Left lung (tissue), 4 donors: ENCODE measurements at regions not wholly inside any gene's neighbourhood (a gene's known extent, or its start where the extent isn't known, plus 50 kb on each side); places are given as distances from the start of the nearest gene placed in this dataset.
A peak's percentile ranks its signal among the peaks of the same experiment; 100 is the strongest.

Experiments used
- ATAC-seq: fragments of 200-7000 bp; cut with Tn5 transposase; one replicate; pipeline ENCODE4 v1.9.1; 2020; ENCODE audit warnings: moderate library complexity
- DNase-seq, 4 donors: peaks; one replicate each; pipeline ENCODE4 v3.0.0-alpha.2; 2013 to 2020
- H3K27ac ChIP-seq, 2 donors: fragments of 200-600 bp; sonication (generic) in 1 of 2; one replicate each; pipeline versions ENCODE4 v1.5.0 to v1.8.0; 2020 to 2021
- H3K27me3 ChIP-seq, 2 donors: fragments of 200-600 bp; sonication (generic) in 1 of 2; one replicate each; pipeline versions ENCODE4 v1.5.0 to v1.8.0; 2020 to 2021
- H3K36me3 ChIP-seq, 2 donors: fragments of 200-600 bp; sonication (generic) in 1 of 2; one replicate each; pipeline versions ENCODE4 v1.5.0 to v1.8.0; 2020 to 2021
- H3K4me1 ChIP-seq, 2 donors: fragments of 200-600 bp; one replicate each; pipeline ENCODE4 v1.8.0; 2021
- H3K4me3 ChIP-seq, 2 donors: fragments of 200-600 bp; sonication (generic) in 1 of 2; one replicate each; pipeline versions ENCODE4 v1.5.0 to v1.8.0; 2020 to 2021; ENCODE audit warnings: mild to moderate bottlenecking in 1 of 2
- H3K9me3 ChIP-seq, 2 donors: fragments of 200-600 bp; sonication (generic) in 1 of 2; one replicate each; pipeline versions ENCODE4 v1.5.0 to v1.8.0; 2020 to 2021
- CTCF ChIP-seq, 2 donors: fragments of 200-600 bp; sonication (generic) in 1 of 2; IDR thresholded peaks; one replicate each; pipeline versions ENCODE4 v1.5.0 to v1.8.0; 2021; ENCODE audit warnings: antibody characterized with exemption in 2 of 2
- intact Hi-C, 2 donors: fragments of 100-400 bp; cut with DNase I; formaldehyde crosslinking; loops; one replicate each; pipeline versions ENCODE4 v1.11.2 to v1.14.2; 2022
- donor health status: DM: no; HTN: yes; CAD: no.
- donor health status: DM: no; HTN: no; CAD: no.

DNA sequence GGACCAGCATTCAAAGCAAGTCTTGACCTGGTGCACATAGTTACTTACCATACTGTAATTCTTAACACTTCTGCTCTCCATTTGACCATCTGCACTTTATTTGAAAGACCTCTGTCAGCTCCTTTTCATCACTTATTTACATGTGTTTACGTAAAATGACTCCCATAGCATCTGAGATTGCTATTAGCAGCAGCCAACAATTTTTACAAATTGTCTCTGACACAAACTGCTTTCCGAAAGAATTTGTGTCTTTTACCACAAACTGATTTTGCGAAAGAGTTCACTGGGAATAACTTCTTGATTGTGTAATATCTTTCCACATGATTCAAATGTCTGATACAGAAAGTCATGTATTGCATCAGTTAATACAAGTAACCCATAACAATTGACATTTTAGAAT is 144.1 kb upstream of the PEX5L start:
- TF ChIP-seq CTCF (IDR thresholded peaks at IDR 0.05): no peak
- intact Hi-C loops: no loop called here
- no peaks in the 10 kb centered on the region for H3K36me3 ChIP-seq
- H3K4me3 ChIP-seq: no peak overlapping the region
- no peak overlapping the region for H3K27ac ChIP-seq
- peak; percentile 19 for ATAC-seq
- H3K9me3 ChIP-seq: no peaks in the 10 kb centered on the region
- H3K4me1 ChIP-seq: no peaks in the 10 kb centered on the region
- DNase-seq: no peak
- H3K27me3 ChIP-seq: no peaks in the 10 kb centered on the region

DNA sequence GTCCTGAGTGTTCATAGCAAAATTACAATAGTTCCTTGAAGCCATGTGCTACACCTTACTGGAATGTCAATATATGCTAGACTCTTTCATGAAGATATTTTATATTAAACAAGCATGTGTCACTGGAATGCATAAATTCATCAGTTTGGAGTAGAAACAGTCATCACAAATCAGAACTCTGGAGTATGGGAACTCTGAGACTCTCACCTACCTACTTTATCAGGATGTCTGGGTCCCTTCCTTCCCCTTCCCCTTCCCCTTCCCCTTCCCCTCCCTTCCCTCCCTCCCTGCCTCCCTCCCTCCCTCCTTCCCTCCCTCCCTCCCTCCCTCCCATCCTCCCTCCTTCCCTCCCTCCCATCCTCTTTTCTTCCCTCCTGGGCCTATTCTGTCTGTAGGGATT is 144.7 kb upstream of the PEX5L start:
- Histone ChIP-seq H3K9me3 (no peaks in the 10 kb centered on the region), H3K27ac (no peak overlapping the region), H3K36me3 (no peaks in the 10 kb centered on the region), H3K4me3 (no peak overlapping the region), H3K27me3 (no peaks in the 10 kb centered on the region), H3K4me1 (no peaks in the 10 kb centered on the region)
- ATAC-seq: no peak
- intact Hi-C loops: no loop called here
- no peak for TF ChIP-seq CTCF (IDR thresholded peaks at IDR 0.05)
- no peak for DNase-seq

- intact Hi-C loops: no loop called here
- H3K4me3 ChIP-seq: no peak overlapping the region
- no peak for TF ChIP-seq CTCF (IDR thresholded peaks at IDR 0.05)
- H3K27ac ChIP-seq: no peak overlapping the region
- DNase-seq: no peak
- no peaks in the 10 kb centered on the region for H3K4me1 ChIP-seq
- H3K36me3 ChIP-seq: no peaks in the 10 kb centered on the region
- ATAC-seq: no peak
- no peaks in the 10 kb centered on the region for H3K27me3 ChIP-seq
- H3K9me3 ChIP-seq: no peaks in the 10 kb centered on the region
Observed at GRCh38 chr3:180183346-180183745, 146.6 kb upstream of the PEX5L start.

GRCh38 chr3:180184816-180185215 is 148.1 kb upstream of the PEX5L start:
- H3K27me3 ChIP-seq: no peaks in the 10 kb centered on the region
- intact Hi-C loops: no loop called here
- H3K9me3 ChIP-seq: no peaks in the 10 kb centered on the region
- no peak overlapping the region for H3K27ac ChIP-seq
- H3K36me3 ChIP-seq: no peaks in the 10 kb centered on the region
- ATAC-seq: no peak
- no peak overlapping the region for H3K4me3 ChIP-seq
- no peaks in the 10 kb centered on the region for H3K4me1 ChIP-seq
- TF ChIP-seq CTCF (IDR thresholded peaks at IDR 0.05): no peak
- DNase-seq: no peak

DNA sequence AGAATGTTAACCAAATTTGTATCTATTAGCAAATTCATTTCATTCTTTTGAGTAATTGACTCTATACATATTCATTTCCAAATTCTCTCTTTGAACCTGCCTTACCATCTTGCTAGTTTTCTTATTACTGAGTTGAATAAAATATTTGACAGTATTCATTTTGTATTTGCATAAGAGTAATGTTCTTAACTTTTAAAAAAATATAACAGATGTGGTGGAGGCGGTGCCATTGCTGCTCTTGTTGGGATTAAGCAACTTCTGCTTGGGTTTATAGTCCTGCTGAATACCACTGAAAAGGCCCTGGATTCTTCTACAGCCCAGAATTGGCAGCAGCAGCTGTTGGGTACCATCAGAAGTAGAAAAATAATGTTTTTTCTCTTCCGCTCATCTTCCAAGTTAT is 148.9 kb upstream of the PEX5L start:
- Histone ChIP-seq H3K27me3 (no peaks in the 10 kb centered on the region), H3K9me3 (no peaks in the 10 kb centered on the region), H3K4me3 (no peak overlapping the region), H3K4me1 (no peaks in the 10 kb centered on the region), H3K36me3 (no peaks in the 10 kb centered on the region), H3K27ac (no peak overlapping the region)
- intact Hi-C loops: no loop called here
- ATAC-seq (no peak), DNase-seq (no peak)
- no peak for TF ChIP-seq CTCF (IDR thresholded peaks at IDR 0.05)
